Body of pancreas (tissue), 4 donors: ENCODE measurements at regions not wholly inside any gene's neighbourhood (a gene's known extent, or its start where the extent isn't known, plus 50 kb on each side); places are given as distances from the start of the nearest gene placed in this dataset.

Experiments
- ATAC-seq: fragments of 150-250 bp; one replicate; pipeline ENCODE4 v1.9.1; 2016
- DNase-seq, 4 donors: peaks; one replicate each; pipeline ENCODE4 v3.0.0-alpha.2; 2019
- H3K27ac ChIP-seq, 4 donors: fragments of 200-600 bp; sonication (generic); 1 replicate in 3 of 4; 2 replicates in 1 of 4; pipeline versions ENCODE4 v1.5.1 to v1.6.1; 2016 to 2019; ENCODE audit warnings: mild to moderate bottlenecking in 1 of 4, mixed read lengths in 1 of 4, moderate library complexity in 1 of 4
- H3K27me3 ChIP-seq, 2 donors: fragments of 200-600 bp; sonication (generic); one replicate each; pipeline ENCODE4 v1.6.0; 2016; ENCODE audit warnings: mild to moderate bottlenecking in 1 of 2
- H3K36me3 ChIP-seq, 2 donors: fragments of 200-600 bp; sonication (generic); replicated peaks in 1 of 2; 2 replicates each; pipeline ENCODE4 v1.5.1; 2016; ENCODE audit warnings: low read depth in 2 of 2; ENCODE audit not compliant: insufficient read depth in 1 of 2
- H3K4me1 ChIP-seq: fragments of 200-600 bp; sonication (generic); one replicate; pipeline ENCODE4 v1.6.0; 2016
- H3K4me3 ChIP-seq, 2 donors: fragments of 200-600 bp; sonication (generic); 1 replicate in 1 of 2; 2 replicates in 1 of 2; pipeline ENCODE4 v1.5.1; 2016 to 2019
- H3K9me3 ChIP-seq, 3 donors: fragments of 200-600 bp; sonication (generic); 1 replicate in 2 of 3; 2 replicates in 1 of 3; pipeline ENCODE4 v1.5.1; 2016
- POLR2A ChIP-seq, 3 donors: fragments of 450-650 bp; IDR thresholded peaks; one replicate each; pipeline ENCODE4 v1.6.1; 2016; ENCODE audit warnings: antibody characterized with exemption in 3 of 3, mild to moderate bottlenecking in 2 of 3
- WGBS, 2 donors: methylation state at CpG; one replicate each; pipeline ENCODE4 v1.1.5; 2017; 5-methylcytosine and 5-hydroxymethylcytosine counted together
- intact Hi-C: fragments of 100-400 bp; cut with DNase I; formaldehyde crosslinking; loops from one replicate; pipeline ENCODE4 v1.15.1; 2023
- TF ChIP-seq, protein P1 (sequence below), 7 experiments: fragments of 450-650 bp in 4 of 7; fragments of 200-600 bp in 3 of 7; sonication (generic) in 3 of 7; IDR thresholded peaks; one replicate each; pipeline ENCODE4 v1.5.1; 2016 to 2019; ENCODE audit warnings: antibody characterized with exemption in 7 of 7

- Histone ChIP-seq H3K9me3 (no peaks in the 10 kb centered on the region), H3K4me1 (peaks cover 13% of the 10 kb centered on the region), H3K27me3 (no peaks in the 10 kb centered on the region), H3K27ac (no peak overlapping the region), H3K4me3 (no peak overlapping the region), H3K36me3 (no peaks in the 10 kb centered on the region)
- 55 to 68% methylated on average over 7 of the region's 7 CpGs for WGBS, 2 donors
- intact Hi-C loops, result no loop called here
- peak in 2 of 4 donors; percentile 32 to 41 for DNase-seq
- no peak for ATAC-seq
- TF ChIP-seq, protein P1, sequence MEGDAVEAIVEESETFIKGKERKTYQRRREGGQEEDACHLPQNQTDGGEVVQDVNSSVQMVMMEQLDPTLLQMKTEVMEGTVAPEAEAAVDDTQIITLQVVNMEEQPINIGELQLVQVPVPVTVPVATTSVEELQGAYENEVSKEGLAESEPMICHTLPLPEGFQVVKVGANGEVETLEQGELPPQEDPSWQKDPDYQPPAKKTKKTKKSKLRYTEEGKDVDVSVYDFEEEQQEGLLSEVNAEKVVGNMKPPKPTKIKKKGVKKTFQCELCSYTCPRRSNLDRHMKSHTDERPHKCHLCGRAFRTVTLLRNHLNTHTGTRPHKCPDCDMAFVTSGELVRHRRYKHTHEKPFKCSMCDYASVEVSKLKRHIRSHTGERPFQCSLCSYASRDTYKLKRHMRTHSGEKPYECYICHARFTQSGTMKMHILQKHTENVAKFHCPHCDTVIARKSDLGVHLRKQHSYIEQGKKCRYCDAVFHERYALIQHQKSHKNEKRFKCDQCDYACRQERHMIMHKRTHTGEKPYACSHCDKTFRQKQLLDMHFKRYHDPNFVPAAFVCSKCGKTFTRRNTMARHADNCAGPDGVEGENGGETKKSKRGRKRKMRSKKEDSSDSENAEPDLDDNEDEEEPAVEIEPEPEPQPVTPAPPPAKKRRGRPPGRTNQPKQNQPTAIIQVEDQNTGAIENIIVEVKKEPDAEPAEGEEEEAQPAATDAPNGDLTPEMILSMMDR (IDR thresholded peaks at IDR 0.05), result no peak
- no peak for TF ChIP-seq POLR2A (IDR thresholded peaks at IDR 0.05)
Measured at GRCh38 chr5:116360008-116360853, 214.4 kb downstream of the SEMA6A start.

- intact Hi-C loops, result no loop called here
- Histone ChIP-seq H3K27me3 (no peaks in the 10 kb centered on the region), H3K4me1 (peaks cover 13% of the 10 kb centered on the region), H3K4me3 (no peak overlapping the region), H3K36me3 (no peaks in the 10 kb centered on the region), H3K27ac (no peak overlapping the region), H3K9me3 (no peaks in the 10 kb centered on the region)
- no peak for ATAC-seq
- 92 to 100% methylated on average over 1 of the region's 1 CpG for WGBS, 2 donors
- DNase-seq, result no peak
- TF ChIP-seq, protein P1 (IDR thresholded peaks at IDR 0.05), result no peak
- TF ChIP-seq POLR2A (IDR thresholded peaks at IDR 0.05), result no peak
Measured at GRCh38 chr5:116359592-116359991, 215.0 kb downstream of the SEMA6A start.

DNA sequence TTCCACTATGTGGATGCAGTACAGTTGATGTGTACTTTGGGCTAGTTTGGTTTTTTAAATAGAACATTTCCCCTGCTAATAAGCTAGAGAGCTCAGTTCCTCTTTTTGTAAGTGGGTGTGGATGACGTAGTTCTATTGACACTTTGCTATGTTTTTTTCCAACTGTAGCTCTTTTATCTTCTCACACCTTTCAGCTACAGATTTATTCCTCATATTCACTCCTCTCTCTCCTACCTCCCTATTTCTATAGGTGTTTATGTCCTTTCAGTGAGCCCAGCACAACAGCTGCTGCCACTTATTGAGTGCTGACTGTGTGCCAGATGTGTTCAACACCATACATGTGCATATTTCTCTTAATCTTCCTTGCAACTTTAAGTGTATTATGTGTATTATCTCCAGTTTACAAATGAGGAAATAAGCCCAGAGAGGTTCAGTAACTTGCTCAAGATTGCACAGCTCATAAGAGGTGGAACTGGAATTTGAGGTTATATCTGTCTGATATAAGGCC, 215.7 kb downstream of the SEMA6A start:
- Histone ChIP-seq H3K4me1 (peaks cover 13% of the 10 kb centered on the region), H3K4me3 (no peak overlapping the region), H3K27ac (no peak overlapping the region), H3K36me3 (no peaks in the 10 kb centered on the region), H3K27me3 (no peaks in the 10 kb centered on the region), H3K9me3 (no peaks in the 10 kb centered on the region)
- 52 to 81% methylated on average over 1 of the region's 1 CpG for WGBS, 2 donors
- ATAC-seq (no peak), DNase-seq (no peak)
- intact Hi-C loops, result no loop called here
- TF ChIP-seq, protein P1 (IDR thresholded peaks at IDR 0.05), result no peak
- no peak for TF ChIP-seq POLR2A (IDR thresholded peaks at IDR 0.05)

- H3K27ac ChIP-seq, result no peak overlapping the region
- H3K9me3 ChIP-seq, result no peaks in the 10 kb centered on the region
- intact Hi-C loops, result no loop called here
- H3K4me1 ChIP-seq, result peaks cover 13% of the 10 kb centered on the region
- no peak overlapping the region for H3K4me3 ChIP-seq
- TF ChIP-seq POLR2A (IDR thresholded peaks at IDR 0.05), result no peak
- TF ChIP-seq, protein P1 (IDR thresholded peaks at IDR 0.05), result no peak
- DNase-seq (no peak), ATAC-seq (no peak)
- H3K27me3 ChIP-seq, result no peaks in the 10 kb centered on the region
- no peaks in the 10 kb centered on the region for H3K36me3 ChIP-seq
Measured at GRCh38 chr5:116358015-116358523, 216.6 kb downstream of the SEMA6A start.
